Suppressor macrophage treated with lipopolysaccharide for 4 hours (primary cell): ENCODE measurements at regions not wholly inside any gene's neighbourhood (a gene's known extent, or its start where the extent isn't known, plus 50 kb on each side); places are given as distances from the start of the nearest gene placed in this dataset.
"Not testable (repeated sequence)": the region's sequence is repeated elsewhere in the genome, so short reads cannot be mapped to it uniquely, and the experiment has no call there.

Source experiments
- DNase-seq: peaks from one replicate; pipeline ENCODE4 v3.0.0-alpha.2; 2020

GRCh38 chr7:65317372-65317771, 56.3 kb upstream of the ZNF92 start:
- no peak for DNase-seq

GRCh38 chr7:65310761-65311160, 62.9 kb upstream of the ZNF92 start:
- DNase-seq = no peak

DNA sequence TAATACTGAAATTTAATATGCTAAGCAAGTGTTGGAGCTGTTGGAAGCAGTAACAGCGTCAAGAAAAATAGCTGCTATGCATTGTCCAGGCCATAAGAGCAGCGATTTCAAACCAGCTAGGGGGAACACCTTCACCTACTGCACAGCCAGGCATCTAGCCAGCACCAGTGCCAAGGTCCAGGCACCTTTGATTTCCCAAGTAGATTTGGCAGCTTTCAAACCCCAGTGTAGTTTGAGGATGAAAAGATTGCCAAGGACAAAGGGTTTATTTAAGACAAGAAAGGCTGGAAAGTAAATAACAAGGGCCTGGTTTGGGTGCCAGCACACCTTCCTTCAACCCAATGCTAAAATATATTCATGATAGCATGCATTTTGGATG, 65.4 kb upstream of the ZNF92 start:
- no peak for DNase-seq

DNA sequence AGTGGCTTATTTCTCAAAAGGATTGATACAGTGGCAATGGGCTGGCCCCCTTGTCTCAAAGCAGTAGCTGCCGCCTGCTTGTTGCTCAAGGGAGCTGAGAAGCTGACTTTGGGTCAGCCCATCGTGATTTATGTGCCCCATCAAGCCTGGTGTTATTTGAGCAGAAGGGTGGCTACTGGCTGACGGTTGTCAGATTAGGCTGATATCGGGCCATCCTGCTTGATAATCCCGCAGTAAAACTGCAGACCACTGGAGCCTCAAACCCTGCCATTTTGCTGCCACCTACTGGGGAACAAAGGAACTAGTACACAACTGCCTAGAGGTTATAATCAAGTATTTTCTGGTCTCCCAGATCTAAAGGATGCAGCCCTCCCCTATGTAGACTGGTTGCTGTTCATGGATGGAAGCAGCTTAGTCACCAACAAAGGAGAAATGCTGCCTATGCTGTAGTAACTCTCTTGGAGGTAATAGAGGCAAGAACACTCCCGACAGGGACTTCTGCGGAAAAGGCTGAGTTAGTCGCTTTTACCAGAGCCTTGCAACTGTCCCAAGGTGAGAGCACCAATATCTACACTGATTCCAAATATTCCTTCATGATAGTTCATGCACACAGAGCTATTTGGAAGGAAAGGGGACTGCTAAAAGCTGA, 65.9 kb upstream of the ZNF92 start:
- peak; percentile 29 for DNase-seq

- no peak for DNase-seq
Observed at GRCh38 chr7:65304175-65304574, 69.5 kb upstream of the ZNF92 start.

DNA sequence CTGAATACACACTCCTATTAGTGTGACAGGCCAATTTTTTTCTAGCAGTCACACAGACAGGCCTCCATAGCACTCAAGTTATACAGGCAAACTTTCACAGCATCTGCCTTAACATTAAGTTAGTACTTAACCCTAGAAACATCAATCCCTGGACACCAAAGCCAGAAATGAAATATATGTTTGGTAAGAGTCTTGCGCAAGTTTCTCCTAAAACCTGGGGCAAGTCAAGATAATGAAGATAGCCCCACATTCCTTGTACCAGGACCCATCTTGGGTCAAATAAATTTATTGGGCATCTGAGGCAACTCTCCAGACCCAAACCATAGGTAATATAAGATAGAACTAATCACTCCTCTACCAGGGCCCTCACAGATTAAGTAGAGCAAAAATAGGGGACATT, 70.8 kb upstream of the ZNF92 start:
- no peak for DNase-seq

DNA sequence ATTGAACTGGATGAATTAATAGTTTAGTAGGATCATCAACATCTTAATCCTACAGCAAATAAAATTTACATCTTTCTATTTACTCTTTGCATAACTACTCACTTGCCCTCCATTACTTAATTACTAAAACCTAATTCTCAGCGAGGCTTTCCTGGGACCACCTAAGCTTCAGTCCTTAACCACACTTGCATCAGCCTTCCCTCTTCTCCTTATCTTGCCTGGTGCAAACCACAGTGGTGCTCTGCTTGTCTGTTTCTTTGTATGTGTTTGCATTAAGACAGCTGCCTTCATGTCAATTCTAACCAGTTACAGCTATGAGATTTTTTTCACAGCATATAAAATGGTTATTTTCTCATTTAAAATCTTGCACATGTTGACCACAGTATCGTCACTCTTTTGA, 72.6 kb upstream of the ZNF92 start:
- no peak for DNase-seq

GRCh38 chr7:65295409-65295808, 78.2 kb upstream of the ZNF92 start:
- no peak for DNase-seq

GRCh38 chr7:65290340-65290739, 83.3 kb upstream of the ZNF92 start:
- not testable (repeated sequence) for DNase-seq

- no peak for DNase-seq
Observed at GRCh38 chr7:65287023-65287422, 86.6 kb upstream of the ZNF92 start.

GRCh38 chr7:65285906-65286864, 87.5 kb upstream of the ZNF92 start:
- no peak for DNase-seq

DNA sequence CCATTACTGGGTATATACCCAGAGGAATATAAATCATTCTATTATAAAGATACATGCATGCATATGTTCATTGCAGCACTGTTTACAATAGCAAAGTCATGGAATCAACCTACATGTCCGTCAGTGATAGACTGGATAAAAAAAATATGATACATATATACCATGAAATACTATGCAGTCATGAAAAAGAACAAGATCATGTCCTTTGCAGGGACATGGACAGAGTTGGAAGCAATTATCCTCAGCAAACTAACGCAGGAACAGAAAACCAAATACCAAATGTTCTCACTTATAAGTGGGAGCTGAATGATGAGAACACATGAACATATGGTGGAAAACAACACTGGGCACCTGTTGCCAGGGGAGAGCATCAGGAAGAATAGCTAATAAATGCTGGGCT, 88.4 kb upstream of the ZNF92 start:
- not testable (repeated sequence) for DNase-seq

GRCh38 chr7:65279795-65280194, 93.9 kb upstream of the ZNF92 start:
- no peak for DNase-seq

DNA sequence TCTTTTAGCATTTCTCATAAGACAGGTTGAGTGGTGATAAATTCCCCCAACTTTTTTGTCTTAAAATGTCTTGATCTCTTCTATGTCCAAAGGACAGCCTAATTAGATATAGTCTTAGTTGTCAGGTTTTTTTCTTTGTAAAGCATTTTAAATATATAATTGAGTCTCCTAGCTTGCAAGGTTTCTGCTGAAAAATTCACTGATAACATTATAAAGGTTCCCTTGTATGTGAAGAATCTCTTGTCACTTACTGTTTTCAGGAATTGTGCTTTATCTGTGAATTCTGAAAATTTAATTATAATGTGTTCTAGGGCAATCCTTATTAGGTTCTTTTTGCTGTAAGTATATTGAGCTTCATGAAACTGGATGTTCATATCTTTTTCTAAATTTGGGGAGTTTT, 96.8 kb upstream of the ZNF92 start:
- DNase-seq = no peak

DNA sequence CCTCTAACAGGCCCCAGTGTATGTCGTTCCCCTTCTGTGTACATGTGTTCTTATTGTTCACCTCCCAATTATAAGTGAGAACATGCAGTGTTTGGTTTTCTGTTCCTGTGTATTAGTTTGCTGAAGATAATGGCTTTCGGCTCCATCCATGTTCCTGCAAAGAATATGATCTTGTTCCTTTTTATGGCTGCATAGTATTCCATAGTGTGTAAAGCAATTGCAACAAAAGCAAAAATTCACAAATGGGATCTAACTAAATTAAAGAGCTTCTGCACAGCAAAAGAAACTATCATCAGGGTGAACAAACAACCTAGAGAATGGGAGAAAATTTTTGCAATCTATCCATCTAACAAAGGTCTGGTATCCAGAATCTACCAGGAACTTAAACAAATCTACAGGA, 102.2 kb upstream of the ZNF92 start:
- DNase-seq = not testable (repeated sequence)

DNA sequence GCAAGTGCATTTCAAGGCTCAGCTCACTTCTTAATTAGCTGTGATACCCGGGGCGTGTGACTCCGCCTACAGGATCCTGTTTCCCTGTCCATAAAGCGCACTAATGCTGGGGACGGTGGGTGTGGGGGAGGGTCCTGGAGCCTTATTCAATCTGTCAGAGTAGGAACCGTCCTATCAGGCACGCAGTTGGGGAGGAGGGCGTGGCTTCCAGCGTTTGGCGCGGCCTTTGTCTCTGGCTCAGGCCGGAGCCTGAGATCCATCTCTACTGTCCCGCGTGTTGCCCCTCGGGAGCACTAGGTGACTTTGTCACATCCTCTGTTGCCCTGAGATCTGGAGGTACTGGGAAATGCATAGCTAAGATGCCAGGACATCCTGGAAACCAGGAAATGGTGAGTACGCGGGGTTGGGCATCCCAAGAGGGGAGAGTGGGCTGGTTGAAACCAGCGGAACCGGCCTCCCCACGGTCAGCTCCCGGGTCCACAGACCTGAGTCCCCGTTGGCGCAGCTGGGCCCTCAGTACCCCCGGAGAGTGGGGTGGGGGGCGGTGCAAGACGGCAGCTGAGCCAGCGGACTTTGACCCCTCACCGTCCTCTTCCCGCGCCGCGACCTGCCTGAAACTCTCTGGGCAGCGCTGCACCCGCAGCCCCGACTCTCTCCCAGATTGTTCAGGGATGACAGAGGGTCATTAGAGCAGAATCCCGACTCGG, 104.4 kb upstream of the ZNF92 start:
- DNase-seq = no peak

- DNase-seq = no peak
Observed at GRCh38 chr7:65268782-65269149, 104.9 kb upstream of the ZNF92 start.

DNA sequence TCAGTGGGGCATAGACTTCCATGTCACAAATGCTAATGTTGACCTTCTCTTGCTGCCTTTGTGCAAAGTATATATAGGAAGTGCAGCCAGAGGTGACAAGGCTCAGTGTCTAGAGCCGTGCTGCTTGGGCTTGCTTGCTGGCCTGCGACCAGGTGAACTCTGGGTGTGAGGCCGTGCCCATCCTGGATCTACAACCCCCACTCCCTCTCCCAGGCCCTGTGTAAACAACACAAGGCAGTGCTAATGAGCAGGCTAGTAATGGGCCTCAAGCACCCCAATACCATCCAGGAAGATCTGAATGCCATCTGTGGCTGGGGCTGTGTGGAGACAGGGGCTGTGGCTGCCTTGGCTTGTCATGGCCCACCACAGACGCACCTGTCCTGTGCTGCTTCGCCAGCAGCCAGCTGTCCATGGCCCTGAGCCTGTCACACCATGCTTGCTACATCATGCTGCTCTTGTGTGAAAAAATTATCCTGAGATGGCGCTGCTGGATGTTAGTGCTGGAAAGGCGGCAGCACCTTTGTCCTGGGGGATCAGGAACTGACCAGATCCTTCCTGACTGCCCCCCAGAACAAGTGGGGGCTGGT, 107.6 kb upstream of the ZNF92 start:
- no peak for DNase-seq

DNA sequence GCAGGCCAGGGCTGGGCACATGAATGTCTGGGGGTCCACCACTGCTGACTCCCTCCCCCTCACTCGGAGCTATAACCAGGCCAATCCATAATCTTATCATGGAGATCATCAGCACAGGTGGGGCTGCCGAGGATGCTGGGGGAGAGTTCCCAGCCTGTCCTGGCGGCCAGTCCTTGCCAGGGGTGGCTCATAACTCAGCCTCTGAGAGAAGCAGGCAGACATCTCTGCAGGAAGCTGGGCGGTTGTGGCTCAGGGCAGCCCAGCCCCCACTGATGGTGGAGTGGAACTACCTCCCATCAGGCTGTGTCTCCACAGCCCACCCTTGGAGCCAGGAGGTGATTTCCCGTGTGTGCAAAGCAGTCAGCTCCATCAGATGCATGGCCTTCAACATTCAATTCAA, 109.4 kb upstream of the ZNF92 start:
- DNase-seq = no peak

GRCh38 chr7:65260673-65261072, 113.0 kb upstream of the ZNF92 start:
- DNase-seq = not testable (repeated sequence)

- not testable (repeated sequence) for DNase-seq
Observed at GRCh38 chr7:65259864-65260525, 113.7 kb upstream of the ZNF92 start.

GRCh38 chr7:65254061-65254460, 119.6 kb upstream of the ZNF92 start:
- DNase-seq = no peak
